Adipocyte (in vitro differentiated cells): ENCODE measurements at regions not wholly inside any gene's neighbourhood (a gene's known extent, or its start where the extent isn't known, plus 50 kb on each side); places are given as distances from the start of the nearest gene placed in this dataset.

Source experiments
- DNase-seq: peaks from one replicate; pipeline ENCODE4 v3.0.0-alpha.2; 2015; ENCODE audit warnings: low read depth
- H3K27me3 ChIP-seq: replicated peaks from 2 replicates; pipeline ENCODE4 v1.7.0; 2013; ENCODE audit warnings: mild to moderate bottlenecking, low read length, moderate library complexity; ENCODE audit not compliant: control insufficient read depth, insufficient read depth
- H3K36me3 ChIP-seq: 2 replicates; pipeline ENCODE4 v1.7.0; 2013; ENCODE audit warnings: low read length, mild to moderate bottlenecking, moderate library complexity; ENCODE audit not compliant: control insufficient read depth, insufficient read depth, severe bottlenecking
- H3K4me1 ChIP-seq: 2 replicates; pipeline ENCODE4 v1.7.0; 2013; ENCODE audit warnings: mild to moderate bottlenecking, low read length, moderate library complexity; ENCODE audit not compliant: control insufficient read depth, insufficient read depth
- H3K4me3 ChIP-seq: 2 replicates; pipeline ENCODE4 v1.7.0; 2013; ENCODE audit warnings: mild to moderate bottlenecking, low read length, moderate library complexity
- H3K9ac ChIP-seq: 2 replicates; pipeline ENCODE4 v1.7.0; 2013; ENCODE audit warnings: mild to moderate bottlenecking, low read length, moderate library complexity
- H3K9me3 ChIP-seq: 2 replicates; pipeline ENCODE4 v1.7.0; 2013; ENCODE audit warnings: mild to moderate bottlenecking, low read length, moderate library complexity; ENCODE audit not compliant: control insufficient read depth

- Histone ChIP-seq H3K9me3 (no peaks in the 10 kb centered on the region), H3K4me3 (no peak overlapping the region), H3K27me3 (peaks cover 4% of the 10 kb centered on the region), H3K4me1 (no peaks in the 10 kb centered on the region), H3K9ac (no peak overlapping the region), H3K36me3 (no peaks in the 10 kb centered on the region)
- no peak for DNase-seq
Observed at GRCh38 chr18:6489977-6490376, 75.3 kb upstream of the L3MBTL4 start.

DNA sequence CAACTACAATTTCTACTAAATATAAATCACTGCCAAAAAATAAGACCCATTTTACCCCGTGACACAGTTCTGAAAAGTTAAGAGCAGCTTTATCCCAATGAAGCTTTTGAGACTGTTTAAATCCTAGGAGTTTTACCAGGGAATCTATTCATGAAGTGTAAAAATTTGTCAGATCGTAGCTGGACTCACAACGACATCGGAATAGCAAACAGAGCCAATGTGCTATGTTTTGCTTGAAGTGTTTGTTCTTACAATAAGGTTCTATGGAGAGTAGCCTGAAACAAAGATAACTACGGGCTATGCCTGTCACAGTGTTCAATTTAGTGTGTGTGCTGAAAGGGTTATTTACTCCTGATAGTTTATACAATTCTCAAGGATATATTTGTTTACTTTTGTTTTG lies 78.5 kb upstream of the L3MBTL4 start:
- Histone ChIP-seq H3K4me3 (no peak overlapping the region), H3K27me3 (no peaks in the 10 kb centered on the region), H3K4me1 (no peaks in the 10 kb centered on the region), H3K9me3 (no peaks in the 10 kb centered on the region), H3K9ac (no peak overlapping the region), H3K36me3 (no peaks in the 10 kb centered on the region)
- DNase-seq = no peak

DNA sequence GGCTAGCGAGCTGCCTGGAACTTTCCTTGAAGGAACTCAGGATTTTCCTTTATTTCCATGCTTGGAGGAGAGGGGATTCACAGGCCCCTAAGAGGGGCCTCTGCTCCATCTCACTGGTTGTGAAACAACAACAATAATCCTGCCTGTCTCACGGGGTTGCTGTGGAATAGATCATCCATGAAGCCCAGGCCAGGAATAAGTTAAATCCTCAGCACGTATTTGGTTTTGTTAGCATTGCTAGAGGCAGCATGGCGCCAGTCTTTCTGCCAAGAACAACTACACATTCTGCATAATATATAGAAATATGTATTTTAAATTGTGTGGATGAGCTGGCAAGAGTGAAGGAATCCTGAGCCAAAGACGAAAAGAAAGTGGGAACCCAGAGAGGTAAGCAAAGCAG lies 80.8 kb upstream of the L3MBTL4 start:
- Histone ChIP-seq H3K4me3 (no peak overlapping the region), H3K9me3 (no peaks in the 10 kb centered on the region), H3K27me3 (no peaks in the 10 kb centered on the region), H3K36me3 (no peaks in the 10 kb centered on the region), H3K4me1 (no peaks in the 10 kb centered on the region), H3K9ac (no peak overlapping the region)
- no peak for DNase-seq

DNA sequence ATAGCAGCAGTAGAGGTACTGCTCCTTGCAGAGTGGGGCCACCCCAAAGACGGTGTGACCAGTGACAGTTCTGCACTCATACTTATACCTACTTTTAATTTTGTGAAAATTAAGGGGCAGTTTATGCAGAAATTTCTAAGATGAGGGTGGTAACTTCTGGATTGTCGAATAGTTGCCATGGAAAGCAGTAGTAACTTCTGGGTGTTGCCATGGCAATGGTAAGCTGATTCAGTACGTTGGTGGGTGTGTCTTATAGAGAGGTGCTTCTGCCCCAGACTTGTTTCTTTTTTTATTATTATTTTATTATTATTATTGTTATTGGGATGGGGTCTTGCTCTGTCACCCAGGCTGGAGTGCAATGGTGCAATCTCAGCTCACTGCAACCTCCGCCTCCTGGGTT lies 82.8 kb upstream of the L3MBTL4 start:
- no peak overlapping the region for H3K9ac ChIP-seq
- no peaks in the 10 kb centered on the region for H3K4me1 ChIP-seq
- H3K4me3 ChIP-seq = no peak overlapping the region
- H3K9me3 ChIP-seq = no peaks in the 10 kb centered on the region
- no peaks in the 10 kb centered on the region for H3K27me3 ChIP-seq
- no peak for DNase-seq
- H3K36me3 ChIP-seq = no peaks in the 10 kb centered on the region

DNA sequence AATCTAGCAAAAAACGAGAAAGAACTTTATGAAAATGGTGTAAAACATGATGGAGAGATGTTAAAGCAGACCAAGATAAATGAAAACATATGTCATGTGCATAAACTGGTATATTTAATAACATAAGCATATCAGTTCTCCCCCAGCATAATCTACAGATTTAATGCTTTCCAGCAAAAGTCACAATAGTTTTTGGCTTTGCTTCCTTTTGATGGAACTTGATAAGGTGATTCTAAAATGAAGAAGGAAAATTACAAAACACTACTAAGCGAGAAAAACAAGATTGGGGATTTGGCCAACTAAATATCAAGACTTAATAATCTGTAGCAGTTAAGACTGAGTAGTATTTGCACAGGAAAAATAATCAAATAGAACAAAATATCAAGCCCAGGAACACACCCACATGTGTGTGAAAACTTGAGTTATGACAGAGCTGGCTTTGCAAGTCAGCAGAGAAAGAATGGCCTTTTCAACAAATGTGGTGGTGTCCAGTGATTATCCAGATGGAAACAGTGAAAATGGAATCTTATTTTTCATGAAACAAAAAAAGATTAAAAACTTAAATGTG lies 83.7 kb upstream of the L3MBTL4 start:
- H3K36me3 ChIP-seq = no peaks in the 10 kb centered on the region
- no peaks in the 10 kb centered on the region for H3K4me1 ChIP-seq
- H3K9ac ChIP-seq = no peak overlapping the region
- no peak for DNase-seq
- H3K4me3 ChIP-seq = no peak overlapping the region
- no peaks in the 10 kb centered on the region for H3K9me3 ChIP-seq
- no peaks in the 10 kb centered on the region for H3K27me3 ChIP-seq

DNA sequence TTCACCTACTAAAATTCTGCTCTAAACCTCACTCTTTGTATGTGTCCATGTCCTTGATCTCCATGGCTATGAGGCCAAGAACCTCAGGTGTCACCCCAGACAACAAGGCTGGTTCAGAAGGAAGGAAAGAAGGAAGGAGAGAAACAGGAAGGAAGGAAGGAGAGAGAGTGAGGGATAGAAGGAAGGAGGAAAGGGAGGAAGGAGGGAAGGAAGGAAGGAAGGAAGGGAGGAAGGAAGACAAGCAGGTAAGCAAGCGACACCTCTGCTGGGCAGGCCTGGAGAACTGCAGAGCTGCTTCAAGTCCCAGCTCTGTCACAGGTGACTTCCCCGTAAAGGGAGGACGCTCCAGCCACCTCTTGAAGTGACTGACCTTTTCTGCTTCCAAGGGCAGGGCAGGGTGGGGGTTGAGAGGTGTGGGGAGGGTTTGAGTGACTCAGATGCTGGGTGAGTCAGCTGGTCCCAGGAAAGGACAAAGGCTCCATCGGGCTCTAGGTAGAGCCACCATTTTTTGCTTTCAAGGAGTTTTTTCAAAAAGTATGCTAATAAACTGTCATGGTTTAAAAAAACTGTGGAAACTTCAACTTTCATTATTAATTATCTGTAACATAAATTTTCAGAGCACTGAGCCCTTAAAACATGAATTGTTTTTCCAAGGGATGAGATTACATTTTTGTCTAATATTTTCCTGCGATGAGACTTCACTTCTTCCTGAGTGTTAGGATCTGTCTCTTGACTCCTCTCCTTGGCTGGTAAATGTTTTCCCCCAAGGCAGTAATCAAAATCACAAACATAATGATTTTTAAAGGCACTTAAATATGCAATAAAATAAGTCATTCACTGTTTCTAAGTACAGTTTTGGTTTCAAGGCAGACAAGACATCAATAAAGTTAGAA lies 90.1 kb upstream of the L3MBTL4 start:
- Histone ChIP-seq H3K27me3 (no peaks in the 10 kb centered on the region), H3K4me1 (peaks cover 6% of the 10 kb centered on the region), H3K9me3 (no peaks in the 10 kb centered on the region), H3K9ac (no peak overlapping the region), H3K36me3 (no peaks in the 10 kb centered on the region), H3K4me3 (no peak overlapping the region)
- DNase-seq = no peak

GRCh38 chr18:6505498-6505875 lies 90.8 kb upstream of the L3MBTL4 start:
- Histone ChIP-seq H3K4me1 (peaks cover 9% of the 10 kb centered on the region), H3K27me3 (no peaks in the 10 kb centered on the region), H3K36me3 (no peaks in the 10 kb centered on the region), H3K9me3 (no peaks in the 10 kb centered on the region), H3K4me3 (no peak overlapping the region), H3K9ac (no peak overlapping the region)
- no peak for DNase-seq

DNA sequence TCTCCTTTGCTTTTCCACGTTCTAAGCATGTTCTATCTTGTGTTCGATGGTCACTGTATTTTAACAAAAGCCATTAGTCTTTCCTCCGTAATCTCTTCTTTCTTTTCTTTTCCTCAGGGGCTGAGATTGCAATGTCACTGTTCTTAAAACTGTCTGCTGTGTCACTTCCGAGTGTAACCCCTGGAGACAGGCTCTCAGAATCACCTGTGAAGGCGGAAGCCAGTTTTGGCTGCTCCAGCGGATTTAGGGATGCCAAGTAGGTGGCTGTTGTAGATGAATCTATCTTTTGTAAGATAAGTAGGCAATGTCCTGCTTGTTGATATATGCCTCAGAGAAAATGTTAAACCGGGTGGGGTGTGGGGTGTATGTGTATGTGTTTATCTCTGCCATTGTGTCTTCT lies 94.7 kb upstream of the L3MBTL4 start:
- Histone ChIP-seq H3K9me3 (peaks cover 3% of the 10 kb centered on the region), H3K36me3 (no peaks in the 10 kb centered on the region), H3K4me3 (no peak overlapping the region), H3K9ac (no peak overlapping the region), H3K27me3 (peaks cover 15% of the 10 kb centered on the region), H3K4me1 (peaks cover 9% of the 10 kb centered on the region)
- no peak for DNase-seq

- peak; percentile 85 for DNase-seq
- Histone ChIP-seq H3K9me3 (peaks cover 7% of the 10 kb centered on the region), H3K27me3 (peaks cover 17% of the 10 kb centered on the region), H3K4me3 (no peak overlapping the region), H3K4me1 (peaks cover 9% of the 10 kb centered on the region), H3K36me3 (no peaks in the 10 kb centered on the region), H3K9ac (no peak overlapping the region)
Observed at GRCh38 chr18:6509832-6510231, 95.1 kb upstream of the L3MBTL4 start.

- Histone ChIP-seq H3K36me3 (no peaks in the 10 kb centered on the region), H3K9ac (no peak overlapping the region), H3K4me1 (no peaks in the 10 kb centered on the region), H3K9me3 (peaks cover 12% of the 10 kb centered on the region), H3K27me3 (peaks cover 12% of the 10 kb centered on the region), H3K4me3 (no peak overlapping the region)
- no peak for DNase-seq
Observed at GRCh38 chr18:6520901-6521300, 106.2 kb upstream of the L3MBTL4 start.

DNA sequence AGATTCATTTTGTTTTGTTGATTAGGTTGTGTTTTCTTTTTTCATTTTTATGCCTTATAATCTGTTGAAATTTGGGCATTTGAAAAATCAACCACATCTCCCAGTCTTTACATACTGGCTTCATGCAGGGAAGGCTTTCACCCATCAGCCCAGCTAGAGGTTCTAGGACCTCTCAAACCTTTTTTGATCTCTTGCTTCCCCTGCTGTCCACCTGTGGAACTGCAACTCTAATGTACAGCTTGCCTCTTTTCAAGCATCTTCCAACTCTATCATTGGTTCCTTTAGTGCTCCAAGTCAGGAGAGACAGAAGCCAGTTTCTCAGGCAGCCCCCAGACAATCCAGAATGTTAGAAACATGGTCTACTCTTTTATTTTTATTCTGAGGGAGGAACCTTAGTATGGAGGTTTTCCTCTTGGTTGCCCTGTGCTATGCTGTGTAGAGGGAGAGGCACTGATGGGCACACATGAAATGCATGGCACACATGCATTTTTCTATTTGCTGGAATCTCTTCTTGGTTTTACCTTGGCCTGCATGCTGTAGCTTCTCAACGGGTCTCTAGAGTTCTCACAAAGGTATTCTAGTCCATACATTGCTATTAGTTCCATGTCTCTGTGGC lies 107.2 kb upstream of the L3MBTL4 start:
- DNase-seq = peak; percentile 64
- Histone ChIP-seq H3K4me1 (no peaks in the 10 kb centered on the region), H3K9me3 (peaks cover 4% of the 10 kb centered on the region), H3K9ac (no peak overlapping the region), H3K4me3 (no peak overlapping the region), H3K27me3 (peaks cover 12% of the 10 kb centered on the region), H3K36me3 (no peaks in the 10 kb centered on the region)
